ENCODE measurements at regions not wholly inside any gene's neighbourhood (a gene's known extent, or its start where the extent isn't known, plus 50 kb on each side); places are given as distances from the start of the nearest gene placed in this dataset.

GRCh38 chr20:58019850-58020625 lies 208.4 kb downstream of the ANKRD60 start:
- no peak for DNase-seq (ENCODE audit: extremely low read depth in 1 of 2, low read depth in 1 of 2)

GRCh38 chr20:58019027-58019849 lies 209.2 kb downstream of the ANKRD60 start:
- no peak for DNase-seq (ENCODE audit: extremely low read depth in 1 of 2, low read depth in 1 of 2)

GRCh38 chr20:58018590-58018989 lies 209.9 kb downstream of the ANKRD60 start:
- no peak for DNase-seq (ENCODE audit: extremely low read depth in 1 of 2, low read depth in 1 of 2)

- DNase-seq (ENCODE audit: extremely low read depth in 1 of 2, low read depth in 1 of 2): peak in 1 of 2 donors; percentile 25
These were observed 210.4 kb downstream of the ANKRD60 start for GRCh38 chr20:58017970-58018530.

GRCh38 chr20:58017231-58017969 lies 211.1 kb downstream of the ANKRD60 start:
- no peak for DNase-seq (ENCODE audit: extremely low read depth in 1 of 2, low read depth in 1 of 2)

GRCh38 chr20:58016779-58017178 lies 211.7 kb downstream of the ANKRD60 start:
- no peak for DNase-seq (ENCODE audit: extremely low read depth in 1 of 2, low read depth in 1 of 2)

- no peak for DNase-seq (ENCODE audit: extremely low read depth in 1 of 2, low read depth in 1 of 2)
These were observed 213.7 kb downstream of the ANKRD60 start for GRCh38 chr20:58014628-58015315.

- no peak for DNase-seq (ENCODE audit: extremely low read depth in 1 of 2, low read depth in 1 of 2)
These were observed 215.5 kb downstream of the ANKRD60 start for GRCh38 chr20:58012731-58013510.

GRCh38 chr20:58011947-58012610 lies 216.4 kb downstream of the ANKRD60 start:
- DNase-seq (ENCODE audit: extremely low read depth in 1 of 2, low read depth in 1 of 2): no peak

- DNase-seq (ENCODE audit: extremely low read depth in 1 of 2, low read depth in 1 of 2): no peak
These were observed 217.1 kb downstream of the ANKRD60 start for GRCh38 chr20:58011106-58011946.

- no peak for DNase-seq (ENCODE audit: extremely low read depth in 1 of 2, low read depth in 1 of 2)
These were observed 217.8 kb downstream of the ANKRD60 start for GRCh38 chr20:58010666-58011065.

- no peak for DNase-seq (ENCODE audit: extremely low read depth in 1 of 2, low read depth in 1 of 2)
These were observed 218.3 kb downstream of the ANKRD60 start for GRCh38 chr20:58010186-58010585.

- DNase-seq (ENCODE audit: extremely low read depth in 1 of 2, low read depth in 1 of 2): no peak
These were observed 219.6 kb downstream of the ANKRD60 start for GRCh38 chr20:58008866-58009265.

GRCh38 chr20:58008413-58008812 lies 220.0 kb downstream of the ANKRD60 start:
- DNase-seq (ENCODE audit: extremely low read depth in 1 of 2, low read depth in 1 of 2): no peak

- no peak for DNase-seq (ENCODE audit: extremely low read depth in 1 of 2, low read depth in 1 of 2)
These were observed 220.5 kb downstream of the ANKRD60 start for GRCh38 chr20:58007947-58008346.

GRCh38 chr20:58006346-58007316 lies 221.8 kb downstream of the ANKRD60 start:
- DNase-seq (ENCODE audit: extremely low read depth in 1 of 2, low read depth in 1 of 2): no peak

Measured in stimulated activated CD8-positive, alpha-beta memory T cell treated with anti-CD3 and anti-CD28 coated beads, Interleukin-7, amount 100 ng/mL, for 48 hours (primary cell).